Panc1 (cell line): ENCODE measurements at regions not wholly inside any gene's neighbourhood (a gene's known extent, or its start where the extent isn't known, plus 50 kb on each side); places are given as distances from the start of the nearest gene placed in this dataset.

Experiments
- ATAC-seq: fragments of 200-7000 bp; cut with Tn5 transposase; 2 replicates; pipeline ENCODE4 v1.9.1; 2020; ENCODE audit warnings: mild to moderate bottlenecking, moderate library complexity
- BruUV-seq: library from RNA; stranded (reverse); fragments of 400-500 nt; replicated peaks from 2 replicates; lab custom pipeline; 2021; lab: Mats Ljungman, UMichigan
- CTCF ChIA-PET: fragments of 300-600 bp; sonication (Branson Sonifier 250); formaldehyde crosslinking; loops from one replicate; lab custom pipeline; 2022; ENCODE audit warnings: antibody characterized with exemption; lab: Charles Lee
- POLR2A ChIA-PET: fragments of 300-600 bp; sonication (Branson Sonifier 250); formaldehyde crosslinking; loops from one replicate; lab custom pipeline; 2022; ENCODE audit warnings: antibody characterized with exemption; lab: Charles Lee
- DNase-seq: peaks from one replicate; pipeline ENCODE4 v3.0.0-alpha.2; 2010; ENCODE audit warnings: low read depth, low spot score
- H3K27ac ChIP-seq: 2 replicates; pipeline ENCODE4 v1.5.1; 2011; ENCODE audit warnings: mild to moderate bottlenecking, low read length, inconsistent platforms
- H3K27me3 ChIP-seq: fragments of 200-500 bp; sonication (Bioruptor generic); 2 replicates; pipeline ENCODE4 v1.6.0; 2014; ENCODE audit warnings: low read length, inconsistent platforms; ENCODE audit not compliant: control insufficient read depth, insufficient read depth
- H3K36me3 ChIP-seq: fragments of 200-500 bp; sonication (Bioruptor generic); 2 replicates; pipeline ENCODE4 v1.5.1; 2014; ENCODE audit warnings: inconsistent platforms, mild to moderate bottlenecking, low read length, moderate library complexity; ENCODE audit not compliant: control insufficient read depth, insufficient read depth
- H3K4me1 ChIP-seq: 2 replicates; pipeline ENCODE4 v1.5.1; 2011; ENCODE audit warnings: inconsistent platforms, mild to moderate bottlenecking, low read length, moderate library complexity; ENCODE audit not compliant: control insufficient read depth, insufficient read depth
- H3K4me3 ChIP-seq, 2 experiments: 2 replicates each; pipeline ENCODE4 v1.5.1; 2011 to 2012; ENCODE audit warnings: low read depth in 2 of 2, low read length in 2 of 2, mild to moderate bottlenecking in 2 of 2, inconsistent platforms in 1 of 2, moderate library complexity in 1 of 2
- H3K9me3 ChIP-seq: fragments of 200-500 bp; sonication (Bioruptor generic); 2 replicates; pipeline ENCODE4 v1.5.1; 2014; ENCODE audit warnings: low read depth, mild to moderate bottlenecking, inconsistent platforms, low read length, moderate library complexity; ENCODE audit not compliant: control insufficient read depth, insufficient read depth
- CTCF ChIP-seq: fragments of 450-650 bp; IDR thresholded peaks from 2 replicates; pipeline ENCODE4 v1.5.1; 2017; ENCODE audit warnings: mild to moderate bottlenecking
- POLR2AphosphoS5 ChIP-seq: IDR thresholded peaks from 2 replicates; pipeline ENCODE4 v1.6.1; 2012; ENCODE audit warnings: mild to moderate bottlenecking, low read depth, low read length, moderate library complexity
- REST ChIP-seq, 2 experiments: IDR thresholded peaks; 2 replicates each; pipeline ENCODE4 v1.6.1; 2011 to 2012; ENCODE audit warnings: low read depth in 2 of 2, control low read depth in 1 of 2, low read length in 1 of 2, mild to moderate bottlenecking in 1 of 2, moderate library complexity in 1 of 2; ENCODE audit not compliant: insufficient read depth in 1 of 2
- SIN3A ChIP-seq: IDR thresholded peaks from 2 replicates; pipeline ENCODE4 v1.6.1; 2012; ENCODE audit warnings: low read depth, mild to moderate bottlenecking, low read length, moderate library complexity, borderline replicate concordance; ENCODE audit not compliant: insufficient read depth
- TCF7L2 ChIP-seq: IDR thresholded peaks from 2 replicates; pipeline ENCODE4 v1.6.1; 2011; ENCODE audit warnings: mild to moderate bottlenecking, low read depth, low read length, inconsistent platforms
- in situ Hi-C: cut with HindIII; loops from 2 replicates; pipeline ENCODE4 v1.10.0; 2016; ENCODE audit warnings: low sequenced_read_pairs, low pct_unique_long_range_greater_than_20kb
- intact Hi-C: fragments of 100-400 bp; cut with micrococcal nuclease; formaldehyde crosslinking; loops from one replicate; pipeline ENCODE4 v1.10.0; 2022; ENCODE audit not compliant: unreplicated experiment

GRCh38 chr12:43022838-43023237 lies 433.3 kb upstream of the PRICKLE1 start:
- no peak overlapping the region for H3K4me3 ChIP-seq
- H3K9me3 ChIP-seq, result no peaks in the 10 kb centered on the region
- POLR2A ChIA-PET, result no interaction called here
- H3K27ac ChIP-seq, result no peak overlapping the region
- TF ChIP-seq REST (IDR thresholded peaks at IDR 0.05; ENCODE audit: insufficient read depth in 1 of 2, low read depth in 2 of 2, low read length in 1 of 2) (no peak), SIN3A (no peak)
- intact Hi-C loops, result no loop called here
- BruUV-seq, result no TSS peak
- CTCF ChIA-PET, result no interaction called here
- no peak for DNase-seq
- ATAC-seq, result no peak
- H3K4me1 ChIP-seq, result no peaks in the 10 kb centered on the region
- no peaks in the 10 kb centered on the region for H3K27me3 ChIP-seq
- no peaks in the 10 kb centered on the region for H3K36me3 ChIP-seq
- in situ Hi-C loops, result no loop called here

GRCh38 chr12:43015090-43015737 lies 425.7 kb upstream of the PRICKLE1 start:
- H3K27me3 ChIP-seq, result no peaks in the 10 kb centered on the region
- CTCF ChIA-PET, result no interaction called here
- POLR2A ChIA-PET, result no interaction called here
- H3K27ac ChIP-seq, result no peak overlapping the region
- ATAC-seq (no peak), DNase-seq (no peak)
- TF ChIP-seq TCF7L2, result no peak
- TF ChIP-seq POLR2AphosphoS5, result no peak
- no peak for TF ChIP-seq SIN3A
- H3K36me3 ChIP-seq, result no peaks in the 10 kb centered on the region
- no TSS peak for BruUV-seq
- intact Hi-C loops (no loop called here), in situ Hi-C loops (no loop called here)
- H3K9me3 ChIP-seq, result no peaks in the 10 kb centered on the region
- H3K4me1 ChIP-seq, result no peaks in the 10 kb centered on the region
- no peak overlapping the region for H3K4me3 ChIP-seq

GRCh38 chr12:43011383-43011926 lies 421.9 kb upstream of the PRICKLE1 start:
- in situ Hi-C loops, result no loop called here
- Histone ChIP-seq H3K27me3 (no peaks in the 10 kb centered on the region), H3K9me3 (no peaks in the 10 kb centered on the region), H3K36me3 (no peaks in the 10 kb centered on the region), H3K4me3 (no peak overlapping the region), H3K27ac (no peak overlapping the region), H3K4me1 (no peaks in the 10 kb centered on the region)
- ATAC-seq (no peak), DNase-seq (no peak)
- BruUV-seq, result no TSS peak
- ChIA-PET CTCF (no interaction called here), POLR2A (no interaction called here)
- intact Hi-C loops, result no loop called here
- no peak for TF ChIP-seq TCF7L2
- no peak for TF ChIP-seq POLR2AphosphoS5
- no peak for TF ChIP-seq REST (IDR thresholded peaks at IDR 0.05; ENCODE audit: insufficient read depth in 1 of 2, low read depth in 2 of 2, low read length in 1 of 2)
- TF ChIP-seq CTCF, result no peak
- TF ChIP-seq SIN3A, result no peak
